ENCODE measurements at regions not wholly inside any gene's neighbourhood (a gene's known extent, or its start where the extent isn't known, plus 50 kb on each side); places are given as distances from the start of the nearest gene placed in this dataset.

DNA sequence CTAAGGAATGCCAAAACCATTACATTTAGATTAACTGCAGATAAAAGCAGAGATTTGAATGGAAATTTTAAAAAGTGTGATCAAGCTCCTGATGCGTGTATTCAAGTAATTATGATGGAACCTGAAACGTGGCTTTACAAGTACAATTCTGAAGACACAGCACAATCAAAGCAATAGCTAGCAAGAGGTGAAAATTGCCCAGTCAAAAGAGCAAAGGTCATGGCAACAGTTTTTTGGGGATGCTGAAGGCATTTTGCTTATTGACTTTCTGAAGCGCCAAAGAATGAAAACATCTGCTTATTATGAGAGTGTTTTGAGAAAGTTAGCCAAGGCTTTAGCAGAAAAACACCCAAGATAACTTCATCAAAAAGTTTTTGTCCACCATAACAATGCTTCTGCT lies 389.6 kb upstream of the TENM4 start:
- no peak overlapping the region for H3K4me3 Mint-ChIP-seq
- H3K9me3 Mint-ChIP-seq = no peaks in the 10 kb centered on the region
- no peaks in the 10 kb centered on the region for H3K4me1 Mint-ChIP-seq
- H3K27me3 Mint-ChIP-seq (ENCODE audit: low read depth, poor library complexity) = peaks cover 4% of the 10 kb centered on the region
- H3K36me3 Mint-ChIP-seq (ENCODE audit: low read depth) = no peaks in the 10 kb centered on the region
- TF ChIP-seq, protein P1, sequence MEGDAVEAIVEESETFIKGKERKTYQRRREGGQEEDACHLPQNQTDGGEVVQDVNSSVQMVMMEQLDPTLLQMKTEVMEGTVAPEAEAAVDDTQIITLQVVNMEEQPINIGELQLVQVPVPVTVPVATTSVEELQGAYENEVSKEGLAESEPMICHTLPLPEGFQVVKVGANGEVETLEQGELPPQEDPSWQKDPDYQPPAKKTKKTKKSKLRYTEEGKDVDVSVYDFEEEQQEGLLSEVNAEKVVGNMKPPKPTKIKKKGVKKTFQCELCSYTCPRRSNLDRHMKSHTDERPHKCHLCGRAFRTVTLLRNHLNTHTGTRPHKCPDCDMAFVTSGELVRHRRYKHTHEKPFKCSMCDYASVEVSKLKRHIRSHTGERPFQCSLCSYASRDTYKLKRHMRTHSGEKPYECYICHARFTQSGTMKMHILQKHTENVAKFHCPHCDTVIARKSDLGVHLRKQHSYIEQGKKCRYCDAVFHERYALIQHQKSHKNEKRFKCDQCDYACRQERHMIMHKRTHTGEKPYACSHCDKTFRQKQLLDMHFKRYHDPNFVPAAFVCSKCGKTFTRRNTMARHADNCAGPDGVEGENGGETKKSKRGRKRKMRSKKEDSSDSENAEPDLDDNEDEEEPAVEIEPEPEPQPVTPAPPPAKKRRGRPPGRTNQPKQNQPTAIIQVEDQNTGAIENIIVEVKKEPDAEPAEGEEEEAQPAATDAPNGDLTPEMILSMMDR (IDR thresholded peaks at IDR 0.05) = no peak
- no peak overlapping the region for H3K27ac Mint-ChIP-seq
- no peak for DNase-seq

DNA sequence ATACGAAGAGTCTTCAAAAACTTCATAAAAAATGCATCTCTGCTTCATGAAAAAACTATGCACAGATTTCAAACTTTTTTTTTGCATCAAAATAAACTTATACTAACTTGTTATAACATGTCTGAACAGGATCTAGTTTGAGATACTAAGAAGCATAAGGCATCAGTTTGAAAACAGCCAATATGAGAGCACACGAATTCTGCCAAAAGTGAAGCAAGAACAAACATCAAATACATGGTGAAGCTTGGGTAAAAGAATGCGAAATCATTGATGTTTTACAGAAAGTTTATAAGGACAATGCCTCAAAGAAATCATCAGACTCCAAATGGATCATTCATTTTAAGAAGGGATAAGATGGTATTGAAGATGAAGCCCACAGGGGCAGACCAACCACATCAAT lies 389.1 kb upstream of the TENM4 start:
- H3K27ac Mint-ChIP-seq = no peak overlapping the region
- H3K4me1 Mint-ChIP-seq = no peaks in the 10 kb centered on the region
- H3K27me3 Mint-ChIP-seq (ENCODE audit: low read depth, poor library complexity) = peaks cover 4% of the 10 kb centered on the region
- H3K4me3 Mint-ChIP-seq = no peak overlapping the region
- no peak for DNase-seq
- H3K9me3 Mint-ChIP-seq = no peaks in the 10 kb centered on the region
- TF ChIP-seq, protein P1 (IDR thresholded peaks at IDR 0.05) = no peak
- H3K36me3 Mint-ChIP-seq (ENCODE audit: low read depth) = no peaks in the 10 kb centered on the region

DNA sequence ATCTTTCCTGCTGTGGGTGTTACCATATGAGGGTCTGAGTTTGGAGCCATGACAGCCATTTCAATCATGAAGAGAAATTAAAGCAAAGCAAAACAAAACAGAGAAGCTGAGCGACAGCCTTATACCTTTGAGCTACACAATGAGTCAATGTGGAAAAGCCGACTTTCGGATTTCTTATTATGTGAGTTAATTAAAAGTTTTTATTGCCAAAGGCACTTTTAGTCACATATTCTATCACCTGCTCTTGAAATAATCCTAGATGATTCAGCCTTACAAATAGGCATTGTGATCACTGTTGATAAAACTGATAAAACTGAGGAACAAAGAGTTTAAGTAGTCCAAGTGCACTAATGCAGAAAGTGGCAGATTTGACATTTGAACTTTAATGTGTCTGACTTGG lies 381.9 kb upstream of the TENM4 start:
- TF ChIP-seq, protein P1 (IDR thresholded peaks at IDR 0.05) = no peak
- no peaks in the 10 kb centered on the region for H3K36me3 Mint-ChIP-seq (ENCODE audit: low read depth)
- H3K9me3 Mint-ChIP-seq = no peaks in the 10 kb centered on the region
- no peak for DNase-seq
- H3K4me1 Mint-ChIP-seq = no peaks in the 10 kb centered on the region
- no peaks in the 10 kb centered on the region for H3K27me3 Mint-ChIP-seq (ENCODE audit: low read depth, poor library complexity)
- H3K4me3 Mint-ChIP-seq = no peak overlapping the region
- no peak overlapping the region for H3K27ac Mint-ChIP-seq

DNA sequence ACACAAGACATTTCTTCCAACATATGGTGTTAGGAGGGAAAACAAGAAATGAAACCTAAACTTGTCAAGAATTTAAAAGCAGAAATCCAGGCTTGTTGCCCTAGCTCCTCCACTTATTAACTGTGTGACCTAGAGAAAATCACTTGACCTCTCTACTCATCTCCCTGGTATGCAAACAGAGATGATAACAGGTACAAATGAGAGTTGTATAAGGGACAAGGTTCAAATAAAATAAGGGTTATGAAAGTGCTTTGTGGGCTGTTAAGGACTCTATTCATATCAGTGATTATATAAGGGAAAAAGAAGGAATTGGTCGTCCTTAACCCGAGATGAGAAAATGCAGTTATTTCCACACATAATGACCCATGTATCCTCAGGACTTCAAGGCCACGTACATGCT lies 372.7 kb upstream of the TENM4 start:
- H3K4me3 Mint-ChIP-seq = no peak overlapping the region
- peaks cover 5% of the 10 kb centered on the region for H3K27me3 Mint-ChIP-seq (ENCODE audit: low read depth, poor library complexity)
- DNase-seq = no peak
- no peak overlapping the region for H3K27ac Mint-ChIP-seq
- peaks cover 7% of the 10 kb centered on the region for H3K4me1 Mint-ChIP-seq
- TF ChIP-seq, protein P1 (IDR thresholded peaks at IDR 0.05) = no peak
- H3K36me3 Mint-ChIP-seq (ENCODE audit: low read depth) = no peaks in the 10 kb centered on the region
- no peaks in the 10 kb centered on the region for H3K9me3 Mint-ChIP-seq

DNA sequence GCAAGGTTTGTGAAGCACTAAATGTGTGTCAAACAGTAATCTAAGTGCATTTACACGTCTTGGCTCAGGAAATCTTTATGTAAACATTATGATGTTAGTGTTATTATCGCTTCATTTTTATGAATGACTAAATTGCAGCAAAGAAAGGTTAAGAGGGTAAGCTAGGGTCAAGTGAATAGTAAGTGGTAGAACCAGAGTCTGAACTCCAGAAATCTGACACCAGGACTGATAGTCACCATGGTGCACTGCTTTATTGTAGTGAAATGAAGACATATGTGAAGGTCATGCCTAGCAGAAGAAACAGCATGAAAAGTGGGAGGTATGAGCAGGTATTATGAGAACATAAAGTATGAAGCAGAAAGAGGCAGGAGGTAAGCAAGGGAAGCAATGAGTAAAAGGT lies 368.7 kb upstream of the TENM4 start:
- Mint-ChIP-seq H3K9me3 (peaks cover 6% of the 10 kb centered on the region), H3K4me3 (no peak overlapping the region), H3K27ac (no peak overlapping the region), H3K4me1 (peaks cover 7% of the 10 kb centered on the region), H3K27me3 (ENCODE audit: low read depth, poor library complexity) (peaks cover 7% of the 10 kb centered on the region), H3K36me3 (ENCODE audit: low read depth) (no peaks in the 10 kb centered on the region)
- DNase-seq = no peak
- TF ChIP-seq, protein P1 (IDR thresholded peaks at IDR 0.05) = no peak

DNA sequence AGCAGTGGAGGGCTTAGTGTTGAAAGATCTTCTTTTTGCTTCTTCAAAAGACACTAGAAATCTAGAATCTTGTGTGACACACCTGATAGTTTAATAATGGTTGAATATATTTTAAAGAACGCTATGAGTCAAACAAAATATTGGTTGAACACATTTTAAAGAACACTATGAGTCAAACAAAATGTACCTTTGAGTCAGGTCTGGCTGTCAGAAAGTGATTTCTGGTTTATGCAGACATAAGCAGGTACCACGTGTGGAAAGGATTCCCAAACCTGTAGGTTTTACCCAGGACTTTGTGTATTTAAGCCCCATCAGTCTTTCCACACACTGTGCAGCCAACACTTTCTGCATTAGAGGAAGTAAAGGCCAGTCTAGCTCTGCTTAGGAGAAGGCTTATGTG lies 366.7 kb upstream of the TENM4 start:
- Mint-ChIP-seq H3K4me3 (no peak overlapping the region), H3K27me3 (ENCODE audit: low read depth, poor library complexity) (peaks cover 7% of the 10 kb centered on the region), H3K9me3 (peaks cover 13% of the 10 kb centered on the region), H3K36me3 (ENCODE audit: low read depth) (no peaks in the 10 kb centered on the region), H3K4me1 (peaks cover 7% of the 10 kb centered on the region), H3K27ac (no peak overlapping the region)
- TF ChIP-seq, protein P1 (IDR thresholded peaks at IDR 0.05) = no peak
- DNase-seq = no peak

Measured in nephron progenitor cell (in vitro differentiated cells).